ENCODE measurements at regions not wholly inside any gene's neighbourhood (a gene's known extent, or its start where the extent isn't known, plus 50 kb on each side); places are given as distances from the start of the nearest gene placed in this dataset.

GRCh38 chr2:196389670-196390069 is 218.3 kb upstream of the STK17B start:
- no peak for DNase-seq (ENCODE audit: low read depth, low spot score)
- H3K4me3 ChIP-seq (ENCODE audit: low read depth, low read length), result no peak overlapping the region
- CTCF ChIA-PET, result interaction anchor here (1.0 to 2.1 kb wide), 3 partner anchors 9 to 52 kb away, joined by 3 to 6 read pairs (median 4); no protein-coding TSS in a partner anchor
- POLR2A ChIA-PET, result no interaction called here
- no peak for TF ChIP-seq CTCF (IDR thresholded peaks at IDR 0.05; ENCODE audit: insufficient read depth, low read length, missing control alignments)

- no peak for TF ChIP-seq CTCF (IDR thresholded peaks at IDR 0.05; ENCODE audit: insufficient read depth, low read length, missing control alignments)
- CTCF ChIA-PET, result interaction anchor here (1.0 to 2.1 kb wide), 3 partner anchors 10 to 53 kb away, joined by 3 to 6 read pairs (median 4); no protein-coding TSS in a partner anchor
Measured at GRCh38 chr2:196390243-196391148, 219.1 kb upstream of the STK17B start.

GRCh38 chr2:196391149-196391479 is 219.7 kb upstream of the STK17B start:
- CTCF ChIA-PET, result interaction anchor here (1.6 kb wide), 1 partner anchor 11 kb away, joined by 3 read pairs; no protein-coding TSS in a partner anchor
- POLR2A ChIA-PET, result no interaction called here
- H3K4me3 ChIP-seq (ENCODE audit: low read depth, low read length), result no peak overlapping the region
- TF ChIP-seq CTCF (IDR thresholded peaks at IDR 0.05; ENCODE audit: insufficient read depth, low read length, missing control alignments), result no peak
- no peak for DNase-seq (ENCODE audit: low read depth, low spot score)

More at GRCh38 chr2:196390243-196391148, 219.1 kb upstream of the STK17B start:
- POLR2A ChIA-PET, result no interaction called here
- H3K4me3 ChIP-seq (ENCODE audit: low read depth, low read length), result no peak overlapping the region
- DNase-seq (ENCODE audit: low read depth, low spot score), result no peak

- no peak for TF ChIP-seq CTCF (IDR thresholded peaks at IDR 0.05; ENCODE audit: insufficient read depth, low read length, missing control alignments)
- H3K4me3 ChIP-seq (ENCODE audit: low read depth, low read length), result no peak overlapping the region
- no peak for DNase-seq (ENCODE audit: low read depth, low spot score)
- ChIA-PET CTCF (interaction anchor here (0.8 kb wide), 2 partner anchors 60 to 103 kb away, joined by 3 read pairs; no protein-coding TSS in a partner anchor), POLR2A (no interaction called here)
Measured at GRCh38 chr2:196399096-196399495, 227.7 kb upstream of the STK17B start.

- no peak overlapping the region for H3K4me3 ChIP-seq (ENCODE audit: low read depth, low read length)
- peak; percentile 91 for DNase-seq (ENCODE audit: low read depth, low spot score)
- ChIA-PET CTCF (interaction anchor here (0.7 to 1.0 kb wide), 5 partner anchors 10 to 62 kb away, joined by 3 to 4 read pairs (median 3); no protein-coding TSS in a partner anchor), POLR2A (interaction anchor here (0.7 kb wide), 1 partner anchor 193 kb away, joined by 5 read pairs; no protein-coding TSS in a partner anchor)
- no peak for TF ChIP-seq CTCF (IDR thresholded peaks at IDR 0.05; ENCODE audit: insufficient read depth, low read length, missing control alignments)
Measured at GRCh38 chr2:196399722-196400691, 228.6 kb upstream of the STK17B start.

Data from AG04449 (cell line).